DND-41 (cell line): ENCODE measurements at regions not wholly inside any gene's neighbourhood (a gene's known extent, or its start where the extent isn't known, plus 50 kb on each side); places are given as distances from the start of the nearest gene placed in this dataset.

Experiments
- ATAC-seq: fragments of 200-7000 bp; cut with Tn5 transposase; 3 replicates; pipeline ENCODE4 v1.9.1; 2021; ENCODE audit warnings: low read depth; ENCODE audit not compliant: insufficient read depth
- DNase-seq: peaks from one replicate; pipeline ENCODE4 v3.0.0-alpha.2; 2020
- H2AFZ ChIP-seq: 2 replicates; pipeline ENCODE4 v1.6.0; 2012; ENCODE audit warnings: low read depth, low read length
- H3K27ac ChIP-seq: 2 replicates; pipeline ENCODE4 v1.5.1; 2012; ENCODE audit warnings: low read length, inconsistent platforms
- H3K27me3 ChIP-seq: fragments of 200-600 bp; sonication (generic); 2 replicates; pipeline ENCODE4 v1.6.0; 2012; ENCODE audit warnings: low read length, mild to moderate bottlenecking, inconsistent platforms; ENCODE audit not compliant: insufficient read depth, poor library complexity
- H3K36me3 ChIP-seq: 2 replicates; pipeline ENCODE4 v1.5.1; 2012; ENCODE audit warnings: low read length, inconsistent platforms; ENCODE audit not compliant: insufficient read depth
- H3K4me1 ChIP-seq: 2 replicates; pipeline ENCODE4 v1.5.1; 2012; ENCODE audit warnings: mild to moderate bottlenecking, low read length; ENCODE audit not compliant: insufficient read depth
- H3K4me2 ChIP-seq: 2 replicates; pipeline ENCODE4 v1.6.0; 2012; ENCODE audit warnings: mild to moderate bottlenecking, moderate library complexity, low read length, inconsistent platforms; ENCODE audit not compliant: insufficient read depth
- H3K4me3 ChIP-seq, 2 experiments: fragments of 200-600 bp in 1 of 2; shearing (Covaris generic) in 1 of 2; 2 replicates each; pipeline ENCODE4 v1.5.1; 2012 to 2016; ENCODE audit warnings: inconsistent platforms in 2 of 2, low read length in 2 of 2, mild to moderate bottlenecking in 2 of 2, low read depth in 1 of 2, moderate library complexity in 1 of 2
- H3K79me2 ChIP-seq: 2 replicates; pipeline ENCODE4 v1.6.0; 2012; ENCODE audit warnings: low read length, inconsistent platforms; ENCODE audit not compliant: insufficient read depth
- H3K9ac ChIP-seq: 2 replicates; pipeline ENCODE4 v1.6.0; 2012; ENCODE audit warnings: low read depth, mild to moderate bottlenecking, inconsistent platforms, low read length, moderate library complexity
- H3K9me3 ChIP-seq: 2 replicates; pipeline ENCODE4 v1.5.1; 2012; ENCODE audit warnings: low read length, moderate library complexity, mild to moderate bottlenecking, inconsistent platforms; ENCODE audit not compliant: insufficient read depth, severe bottlenecking
- H4K20me1 ChIP-seq: 2 replicates; pipeline ENCODE4 v1.6.0; 2012; ENCODE audit warnings: low read length; ENCODE audit not compliant: insufficient read depth
- CTCF ChIP-seq: IDR thresholded peaks from 2 replicates; pipeline ENCODE4 v1.5.1; 2012; ENCODE audit warnings: borderline replicate concordance, low read length, moderate library complexity, mild to moderate bottlenecking; ENCODE audit not compliant: poor library complexity, severe bottlenecking; ENCODE audit errors: extremely low read depth
- EZH2 ChIP-seq: IDR thresholded peaks from 3 replicates; pipeline ENCODE4 v1.6.1; 2012; ENCODE audit warnings: borderline replicate concordance, low read depth, mild to moderate bottlenecking, moderate library complexity, low read length, inconsistent platforms; ENCODE audit not compliant: severe bottlenecking

GRCh38 chr18:39489431-39489830, 1923.8 kb upstream of the CELF4 start:
- no peak overlapping the region for H3K9ac ChIP-seq
- H4K20me1 ChIP-seq, result no peaks in the 10 kb centered on the region
- no peak for ATAC-seq
- H3K27ac ChIP-seq, result no peak overlapping the region
- H3K4me1 ChIP-seq, result no peaks in the 10 kb centered on the region
- no peaks in the 10 kb centered on the region for H3K9me3 ChIP-seq
- H3K79me2 ChIP-seq, result no peaks in the 10 kb centered on the region
- no peak for TF ChIP-seq CTCF
- TF ChIP-seq EZH2, result no peak
- H2AFZ ChIP-seq, result no peak overlapping the region
- H3K4me2 ChIP-seq, result no peak overlapping the region
- no peaks in the 10 kb centered on the region for H3K36me3 ChIP-seq
- no peaks in the 10 kb centered on the region for H3K27me3 ChIP-seq
- no peak for DNase-seq
- no peak overlapping the region for H3K4me3 ChIP-seq

- H3K36me3 ChIP-seq, result no peaks in the 10 kb centered on the region
- ATAC-seq (no peak), DNase-seq (no peak)
- H3K79me2 ChIP-seq, result no peaks in the 10 kb centered on the region
- no peak overlapping the region for H3K4me2 ChIP-seq
- no peak overlapping the region for H3K27ac ChIP-seq
- TF ChIP-seq EZH2 (no peak), CTCF (no peak)
- no peak overlapping the region for H3K9ac ChIP-seq
- H2AFZ ChIP-seq, result no peak overlapping the region
- no peaks in the 10 kb centered on the region for H3K27me3 ChIP-seq
- H4K20me1 ChIP-seq, result no peaks in the 10 kb centered on the region
- no peaks in the 10 kb centered on the region for H3K4me1 ChIP-seq
- no peaks in the 10 kb centered on the region for H3K9me3 ChIP-seq
- no peak overlapping the region for H3K4me3 ChIP-seq
Observed at GRCh38 chr18:39487932-39488331, 1922.3 kb upstream of the CELF4 start.

- Histone ChIP-seq H2AFZ (no peak overlapping the region), H3K27ac (no peak overlapping the region), H3K4me2 (no peak overlapping the region), H3K36me3 (no peaks in the 10 kb centered on the region), H3K79me2 (no peaks in the 10 kb centered on the region), H3K4me3 (no peak overlapping the region), H3K9ac (no peak overlapping the region), H3K4me1 (no peaks in the 10 kb centered on the region), H3K9me3 (no peaks in the 10 kb centered on the region), H3K27me3 (no peaks in the 10 kb centered on the region), H4K20me1 (no peaks in the 10 kb centered on the region)
- DNase-seq (no peak), ATAC-seq (no peak)
- TF ChIP-seq CTCF (no peak), EZH2 (no peak)
Observed at GRCh38 chr18:39486268-39486667, 1920.7 kb upstream of the CELF4 start.

GRCh38 chr18:39485696-39486095, 1920.1 kb upstream of the CELF4 start:
- H3K36me3 ChIP-seq, result no peaks in the 10 kb centered on the region
- no peak for TF ChIP-seq EZH2
- no peak for TF ChIP-seq CTCF
- H3K27ac ChIP-seq, result no peak overlapping the region
- no peaks in the 10 kb centered on the region for H3K27me3 ChIP-seq
- DNase-seq (no peak), ATAC-seq (no peak)
- no peaks in the 10 kb centered on the region for H3K79me2 ChIP-seq
- no peak overlapping the region for H3K9ac ChIP-seq
- no peaks in the 10 kb centered on the region for H3K4me1 ChIP-seq
- no peak overlapping the region for H3K4me3 ChIP-seq
- H3K4me2 ChIP-seq, result no peak overlapping the region
- H4K20me1 ChIP-seq, result no peaks in the 10 kb centered on the region
- H3K9me3 ChIP-seq, result no peaks in the 10 kb centered on the region
- no peak overlapping the region for H2AFZ ChIP-seq
